Cardiac muscle cell (in vitro differentiated cells and primary cell): ENCODE measurements at regions not wholly inside any gene's neighbourhood (a gene's known extent, or its start where the extent isn't known, plus 50 kb on each side); places are given as distances from the start of the nearest gene placed in this dataset.

Source experiments
- DNase-seq, 2 donors: peaks; one replicate each; pipeline versions ENCODE4 v3.0.0 to v3.0.0-alpha.2; 2010 to 2017; ENCODE audit warnings: low read depth in 1 of 2, low spot score in 1 of 2
- H3K27ac ChIP-seq: fragments of 200-600 bp; sonication (generic); 2 replicates; pipeline ENCODE4 v1.5.1; 2016
- H3K27me3 ChIP-seq: fragments of 200-600 bp; sonication (generic); 2 replicates; pipeline ENCODE4 v1.6.0; 2016; ENCODE audit warnings: control low read depth
- H3K36me3 ChIP-seq: fragments of 200-600 bp; sonication (generic); 2 replicates; pipeline ENCODE4 v1.5.1; 2016; ENCODE audit warnings: control low read depth
- H3K4me1 ChIP-seq: fragments of 200-600 bp; sonication (generic); 2 replicates; pipeline ENCODE4 v1.8.1; 2017; ENCODE audit warnings: low read depth, mild to moderate bottlenecking, mixed run types
- H3K4me3 ChIP-seq: fragments of 200-600 bp; sonication (generic); 2 replicates; pipeline ENCODE4 v1.5.1; 2016; ENCODE audit warnings: mild to moderate bottlenecking
- H3K9me3 ChIP-seq: fragments of 200-600 bp; sonication (generic); 2 replicates; pipeline ENCODE4 v1.5.1; 2017; ENCODE audit warnings: low read depth, mild to moderate bottlenecking, control low read depth
- TF ChIP-seq, protein P1 (sequence below): IDR thresholded peaks from 2 replicates; pipeline ENCODE4 v1.5.1; 2012; ENCODE audit warnings: low read depth, mild to moderate bottlenecking, low read length

DNA sequence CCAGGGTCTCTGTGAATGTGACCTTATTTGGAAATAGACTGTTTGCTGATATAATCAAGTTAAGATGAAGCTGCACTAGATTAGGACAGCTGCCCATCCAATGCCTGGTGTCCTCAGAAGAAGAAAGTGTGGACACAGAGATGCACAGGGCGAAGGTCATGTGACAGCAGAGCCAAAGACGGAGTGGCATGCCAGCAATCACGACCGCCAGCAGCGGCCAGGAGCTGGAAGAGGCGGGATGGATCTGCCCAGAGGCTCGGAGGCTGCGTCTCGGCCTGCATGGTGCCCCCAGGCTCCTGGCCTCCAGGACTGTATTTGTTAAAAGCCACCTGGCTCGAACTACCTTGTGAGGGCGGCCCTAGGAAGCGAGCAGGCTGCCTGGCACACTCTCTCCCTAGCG is 76.5 kb downstream of the RFLNA start:
- Histone ChIP-seq H3K36me3 (peaks cover 8% of the 10 kb centered on the region), H3K27ac (no peak overlapping the region), H3K9me3 (no peaks in the 10 kb centered on the region), H3K4me1 (no peaks in the 10 kb centered on the region), H3K27me3 (no peaks in the 10 kb centered on the region), H3K4me3 (no peak overlapping the region)
- DNase-seq, result no peak
- TF ChIP-seq, protein P1, sequence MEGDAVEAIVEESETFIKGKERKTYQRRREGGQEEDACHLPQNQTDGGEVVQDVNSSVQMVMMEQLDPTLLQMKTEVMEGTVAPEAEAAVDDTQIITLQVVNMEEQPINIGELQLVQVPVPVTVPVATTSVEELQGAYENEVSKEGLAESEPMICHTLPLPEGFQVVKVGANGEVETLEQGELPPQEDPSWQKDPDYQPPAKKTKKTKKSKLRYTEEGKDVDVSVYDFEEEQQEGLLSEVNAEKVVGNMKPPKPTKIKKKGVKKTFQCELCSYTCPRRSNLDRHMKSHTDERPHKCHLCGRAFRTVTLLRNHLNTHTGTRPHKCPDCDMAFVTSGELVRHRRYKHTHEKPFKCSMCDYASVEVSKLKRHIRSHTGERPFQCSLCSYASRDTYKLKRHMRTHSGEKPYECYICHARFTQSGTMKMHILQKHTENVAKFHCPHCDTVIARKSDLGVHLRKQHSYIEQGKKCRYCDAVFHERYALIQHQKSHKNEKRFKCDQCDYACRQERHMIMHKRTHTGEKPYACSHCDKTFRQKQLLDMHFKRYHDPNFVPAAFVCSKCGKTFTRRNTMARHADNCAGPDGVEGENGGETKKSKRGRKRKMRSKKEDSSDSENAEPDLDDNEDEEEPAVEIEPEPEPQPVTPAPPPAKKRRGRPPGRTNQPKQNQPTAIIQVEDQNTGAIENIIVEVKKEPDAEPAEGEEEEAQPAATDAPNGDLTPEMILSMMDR, result no peak

DNA sequence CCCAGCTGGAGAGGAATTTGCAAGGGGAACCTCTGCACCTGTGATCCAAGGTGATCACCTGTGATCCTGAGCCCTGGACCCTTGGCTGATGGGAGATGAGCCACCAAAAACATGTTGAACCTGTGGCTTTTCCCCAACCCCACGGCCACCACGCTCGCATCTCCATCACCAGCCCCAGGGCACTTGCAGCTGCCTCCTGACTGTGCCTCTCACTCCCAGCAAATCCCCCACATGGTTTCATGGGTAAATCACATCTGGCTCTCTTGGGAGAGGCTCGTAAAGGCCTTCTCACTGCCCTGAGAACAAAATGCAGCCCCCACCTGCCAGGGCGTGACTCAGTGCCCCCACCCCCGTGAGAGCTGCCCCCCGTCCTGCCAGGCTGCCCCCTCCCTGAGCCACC is 76.0 kb downstream of the RFLNA start:
- H3K4me1 ChIP-seq, result no peaks in the 10 kb centered on the region
- TF ChIP-seq, protein P1, result no peak
- H3K9me3 ChIP-seq, result no peaks in the 10 kb centered on the region
- peaks cover 8% of the 10 kb centered on the region for H3K36me3 ChIP-seq
- H3K27me3 ChIP-seq, result no peaks in the 10 kb centered on the region
- H3K4me3 ChIP-seq, result no peak overlapping the region
- DNase-seq, result no peak
- no peak overlapping the region for H3K27ac ChIP-seq

DNA sequence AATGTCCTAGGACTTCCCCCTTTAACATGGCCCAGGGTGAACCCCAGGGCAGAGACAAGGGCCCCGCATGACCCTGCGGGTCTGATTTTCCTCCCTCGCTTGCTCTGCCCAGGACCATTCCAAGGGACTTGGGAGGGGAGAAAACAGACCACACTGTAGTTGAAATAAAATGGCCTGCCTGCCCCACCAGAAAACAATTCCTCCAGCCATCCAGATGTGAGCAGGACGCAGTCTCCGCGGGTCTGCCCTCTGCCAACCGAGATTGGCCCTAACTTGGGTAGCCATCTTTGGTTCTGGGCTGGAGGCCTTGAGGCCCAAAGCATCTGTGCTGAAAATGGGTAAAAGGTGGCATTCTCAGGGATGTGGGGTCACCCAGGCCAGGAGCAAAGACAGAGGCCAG is 75.5 kb downstream of the RFLNA start:
- Histone ChIP-seq H3K27ac (peak overlapping the region; percentile 52), H3K4me3 (no peak overlapping the region), H3K36me3 (peaks cover 8% of the 10 kb centered on the region), H3K4me1 (no peaks in the 10 kb centered on the region), H3K9me3 (no peaks in the 10 kb centered on the region), H3K27me3 (no peaks in the 10 kb centered on the region)
- TF ChIP-seq, protein P1, result no peak
- no peak for DNase-seq

DNA sequence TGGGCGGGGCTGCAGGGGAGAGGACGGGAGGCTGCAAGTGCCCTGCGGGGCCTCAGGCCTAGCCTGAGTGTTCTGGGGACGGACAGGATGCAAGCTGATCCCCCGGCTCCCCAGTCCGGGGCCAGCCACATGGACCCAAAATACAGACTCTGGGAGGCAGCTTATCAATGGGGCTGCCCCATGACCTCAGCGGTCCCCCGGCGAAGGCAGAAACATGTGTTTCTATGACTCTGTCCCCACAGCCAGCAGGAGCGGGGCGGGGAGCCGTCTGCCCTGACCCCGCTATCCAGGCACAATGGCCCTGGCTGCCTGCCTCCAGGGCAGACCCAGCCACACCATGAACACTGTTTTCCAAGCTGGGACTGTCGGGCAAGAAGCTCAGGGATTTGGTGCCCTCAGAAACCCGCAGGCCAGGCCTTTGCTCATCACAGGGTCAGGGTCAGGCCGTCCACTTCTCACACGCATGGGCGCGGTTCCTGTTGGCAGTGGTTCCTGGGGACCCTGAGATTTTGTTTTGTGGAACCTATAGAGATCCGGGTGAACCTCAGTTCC is 75.0 kb downstream of the RFLNA start:
- Histone ChIP-seq H3K4me3 (no peak overlapping the region), H3K27ac (peak overlapping the region; percentile 52), H3K36me3 (peaks cover 8% of the 10 kb centered on the region), H3K9me3 (no peaks in the 10 kb centered on the region), H3K27me3 (no peaks in the 10 kb centered on the region), H3K4me1 (no peaks in the 10 kb centered on the region)
- no peak for DNase-seq
- TF ChIP-seq, protein P1, result no peak

DNA sequence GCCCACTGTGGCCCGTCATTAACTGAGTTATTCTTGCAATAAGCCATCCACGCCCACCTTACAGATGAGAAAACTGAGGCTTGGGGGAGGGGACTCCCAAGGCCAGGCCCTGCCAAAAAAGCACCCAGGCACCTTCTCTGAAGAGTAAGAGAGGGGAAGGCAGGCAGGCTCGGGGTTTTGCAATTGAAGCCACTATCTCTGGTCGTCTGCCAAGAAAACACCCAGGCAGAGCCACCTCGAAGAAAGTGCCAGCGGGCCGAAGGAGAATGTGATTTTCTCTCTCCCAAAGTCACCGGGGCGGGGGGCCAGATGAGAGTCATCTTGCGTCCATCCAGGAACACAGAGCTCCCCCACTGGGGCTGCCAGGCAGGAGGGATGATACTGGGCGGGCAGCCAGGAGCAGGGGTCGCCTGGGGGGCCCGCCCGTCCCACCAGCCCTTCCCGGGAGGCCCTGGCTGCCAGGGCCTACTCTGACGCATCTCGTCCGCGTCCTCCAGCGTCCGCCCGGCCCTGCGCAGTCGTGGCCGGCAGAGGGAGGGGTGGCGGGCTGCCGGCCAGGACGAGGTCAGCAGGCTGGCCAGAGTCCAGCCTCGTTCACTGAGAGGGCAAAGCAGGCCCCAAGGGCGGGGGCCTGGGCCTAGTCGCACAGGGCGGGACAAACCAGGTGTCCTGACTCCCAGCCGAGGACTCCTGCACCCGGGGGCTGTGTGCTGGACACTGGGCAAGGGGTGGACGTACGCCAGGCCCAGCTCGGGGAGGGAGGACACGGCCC is 74.3 kb downstream of the RFLNA start:
- TF ChIP-seq, protein P1, result peak; percentile 54
- Histone ChIP-seq H3K27me3 (no peaks in the 10 kb centered on the region), H3K4me1 (no peaks in the 10 kb centered on the region), H3K4me3 (no peak overlapping the region), H3K27ac (peak overlapping the region; percentile 52), H3K9me3 (no peaks in the 10 kb centered on the region), H3K36me3 (peaks cover 8% of the 10 kb centered on the region)
- peak in 1 of 2 donors; percentile 98 for DNase-seq
